Heart left ventricle (tissue), 13 donors: ENCODE measurements at regions not wholly inside any gene's neighbourhood (a gene's known extent, or its start where the extent isn't known, plus 50 kb on each side); places are given as distances from the start of the nearest gene placed in this dataset.

Experiments
- POLR2A ChIP-seq, 2 donors: fragments of 450-650 bp; IDR thresholded peaks; one replicate each; pipeline ENCODE4 v1.6.1; 2017; ENCODE audit warnings: antibody characterized with exemption in 2 of 2, mild to moderate bottlenecking in 2 of 2, moderate library complexity in 2 of 2
- TF ChIP-seq, protein P1 (sequence below), 12 donors: fragments of 200-600 bp; sonication (generic) in 4 of 12; IDR thresholded peaks; one replicate each; pipeline versions ENCODE4 v1.5.0 to v1.8.0; 2018 to 2022; ENCODE audit warnings: antibody characterized with exemption in 12 of 12, mild to moderate bottlenecking in 5 of 12
- donor health status: ischemic (EF 13 %, LVEDD 7.1; RV severe dilation, severe dysfunction).
- donor health status: DM: no; HTN: yes; CAD: no.
- donor health status: DM: no; HTN: no; CAD: no.
- donor health status: ischemic (EF 25% LVEDD 6.9; RV normal size, moderate dysfunction).
- donor health status: ischemic (EF 25% LVEDD 5.7; RV mildly dilated, moderate dysfunction).
- donor health status: ischemic (EF 35%, LVEDD 5.7; RV mildly dilated, moderate dysfunction).
- donor health status: nonischemic (EF 11% LVEDD 7.7; RV severe dilation, severe dysfunction).
- donor health status: DM: yes; HTN: yes; CAD: no.
- donor health status: PGD.
- donor health status: ischemic (EF 29% LVEDD 5.4; RV normal size, mild dysfunction).
- donor health status: nonischemic (EF 23%, LVEDD 6.1; RV moderate dilation, normal function).

DNA sequence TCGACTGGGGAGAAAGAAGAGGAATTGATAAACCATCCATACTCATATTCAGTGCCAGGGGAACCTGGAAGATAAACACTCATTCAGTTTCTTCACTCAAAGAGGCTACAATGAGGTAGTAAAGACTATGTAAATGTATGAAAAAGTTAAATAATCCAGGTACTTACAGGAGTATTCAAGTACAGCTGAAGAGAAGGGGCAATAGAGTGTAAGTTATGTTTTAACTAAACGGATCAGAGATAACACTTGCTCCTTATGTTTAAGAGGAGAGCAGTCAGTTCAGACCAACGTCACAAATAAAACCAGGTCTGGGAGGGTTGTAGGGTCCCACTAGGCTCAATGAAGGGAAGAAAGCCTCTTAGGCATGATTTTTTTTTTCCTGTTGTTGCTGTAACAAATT, 358.3 kb upstream of the SMIM21 start:
- TF ChIP-seq, protein P1, sequence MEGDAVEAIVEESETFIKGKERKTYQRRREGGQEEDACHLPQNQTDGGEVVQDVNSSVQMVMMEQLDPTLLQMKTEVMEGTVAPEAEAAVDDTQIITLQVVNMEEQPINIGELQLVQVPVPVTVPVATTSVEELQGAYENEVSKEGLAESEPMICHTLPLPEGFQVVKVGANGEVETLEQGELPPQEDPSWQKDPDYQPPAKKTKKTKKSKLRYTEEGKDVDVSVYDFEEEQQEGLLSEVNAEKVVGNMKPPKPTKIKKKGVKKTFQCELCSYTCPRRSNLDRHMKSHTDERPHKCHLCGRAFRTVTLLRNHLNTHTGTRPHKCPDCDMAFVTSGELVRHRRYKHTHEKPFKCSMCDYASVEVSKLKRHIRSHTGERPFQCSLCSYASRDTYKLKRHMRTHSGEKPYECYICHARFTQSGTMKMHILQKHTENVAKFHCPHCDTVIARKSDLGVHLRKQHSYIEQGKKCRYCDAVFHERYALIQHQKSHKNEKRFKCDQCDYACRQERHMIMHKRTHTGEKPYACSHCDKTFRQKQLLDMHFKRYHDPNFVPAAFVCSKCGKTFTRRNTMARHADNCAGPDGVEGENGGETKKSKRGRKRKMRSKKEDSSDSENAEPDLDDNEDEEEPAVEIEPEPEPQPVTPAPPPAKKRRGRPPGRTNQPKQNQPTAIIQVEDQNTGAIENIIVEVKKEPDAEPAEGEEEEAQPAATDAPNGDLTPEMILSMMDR (IDR thresholded peaks at IDR 0.05) = no peak
- TF ChIP-seq POLR2A (IDR thresholded peaks at IDR 0.05) = no peak
